Forelimb muscle (tissue), 1 donor: ENCODE measurements at regions not wholly inside any gene's neighbourhood (a gene's known extent, or its start where the extent isn't known, plus 50 kb on each side); places are given as distances from the start of the nearest gene placed in this dataset.
"Not testable (repeated sequence)": the region's sequence is repeated elsewhere in the genome, so short reads cannot be mapped to it uniquely, and the experiment has no call there.

Experiments used
- DNase-seq: peaks from one replicate; pipeline ENCODE4 v3.0.0-alpha.2; 2013; ENCODE audit warnings: low read depth

GRCh38 chr4:187125062-187125461 lies 401.4 kb upstream of the FAT1 start:
- no peak for DNase-seq

DNA sequence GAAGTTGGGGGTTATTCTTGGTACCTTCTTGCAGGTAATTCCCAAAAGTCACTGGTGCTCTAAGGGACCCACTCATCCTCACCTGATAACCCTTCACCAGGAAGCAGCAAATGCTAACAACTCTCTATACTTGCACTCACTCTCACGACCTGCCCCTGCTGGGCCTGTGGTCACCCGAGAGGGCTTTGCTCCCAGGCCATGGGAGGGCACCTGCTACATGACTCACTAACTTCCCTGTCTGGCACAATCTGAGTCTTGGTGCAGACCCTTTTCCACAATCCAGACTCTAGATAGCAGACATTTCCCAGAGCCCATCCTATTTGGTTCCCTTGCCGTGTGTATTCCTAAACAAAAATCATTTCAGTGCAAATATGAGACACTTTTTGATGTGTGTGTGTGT lies 403.8 kb upstream of the FAT1 start:
- no peak for DNase-seq

- DNase-seq = no peak
Observed at GRCh38 chr4:187128222-187128621, 404.6 kb upstream of the FAT1 start.

DNA sequence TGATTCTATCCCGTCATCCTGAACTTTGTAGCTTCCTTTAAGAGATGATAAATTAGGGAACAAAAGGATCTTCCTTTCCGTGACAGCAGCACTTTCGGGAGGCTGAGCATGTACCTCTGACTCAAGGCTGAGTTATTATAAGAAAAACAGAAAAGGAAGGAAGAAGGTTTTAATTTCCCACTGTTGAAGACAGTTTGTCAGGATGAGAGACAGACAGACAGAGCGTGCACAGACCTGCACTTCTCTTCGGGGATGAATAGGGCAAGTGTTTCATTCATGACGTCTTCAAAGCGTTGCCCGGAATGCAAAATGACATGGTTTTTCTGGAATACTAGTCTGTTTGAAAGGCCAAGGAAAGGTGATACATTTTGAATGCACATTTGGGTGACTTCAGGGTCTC lies 405.3 kb upstream of the FAT1 start:
- no peak for DNase-seq

DNA sequence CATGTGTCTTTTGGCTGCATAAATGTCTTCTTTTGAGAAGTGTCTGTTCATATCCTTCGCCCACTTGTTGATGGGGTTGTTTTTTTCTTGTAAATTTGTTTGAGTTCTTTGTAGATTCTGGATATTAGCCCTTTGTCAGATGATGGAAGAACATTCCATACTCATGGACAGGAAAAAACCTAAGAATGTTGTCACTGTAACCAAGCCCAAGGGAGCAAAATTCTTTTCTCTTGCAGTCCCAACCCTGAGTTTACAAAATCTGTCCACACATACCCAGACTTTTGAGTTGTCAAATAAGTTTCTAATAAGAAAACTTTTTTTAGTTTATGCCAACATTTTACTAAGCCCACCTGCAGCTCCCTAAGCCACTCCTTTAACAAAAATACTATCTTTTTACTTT lies 408.2 kb upstream of the FAT1 start:
- DNase-seq = not testable (repeated sequence)

DNA sequence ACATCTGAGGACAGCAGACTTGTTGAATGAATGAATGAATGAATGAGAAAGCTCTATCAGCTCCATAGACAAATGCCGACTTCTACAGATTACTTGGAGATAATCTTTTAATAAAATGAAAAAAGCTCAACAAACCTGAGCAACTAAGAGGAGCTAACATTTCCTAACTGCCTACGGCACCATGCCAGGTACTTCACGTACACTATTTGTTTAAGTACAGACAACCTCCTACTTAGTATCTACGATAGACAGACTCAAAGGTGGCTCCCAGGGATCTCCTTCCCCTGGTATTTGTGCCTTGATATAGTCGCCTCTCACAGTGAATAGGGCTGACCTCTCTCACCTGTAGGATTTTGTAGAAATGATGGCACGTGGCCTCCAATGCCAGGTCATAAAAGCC lies 412.2 kb upstream of the FAT1 start:
- DNase-seq = no peak

DNA sequence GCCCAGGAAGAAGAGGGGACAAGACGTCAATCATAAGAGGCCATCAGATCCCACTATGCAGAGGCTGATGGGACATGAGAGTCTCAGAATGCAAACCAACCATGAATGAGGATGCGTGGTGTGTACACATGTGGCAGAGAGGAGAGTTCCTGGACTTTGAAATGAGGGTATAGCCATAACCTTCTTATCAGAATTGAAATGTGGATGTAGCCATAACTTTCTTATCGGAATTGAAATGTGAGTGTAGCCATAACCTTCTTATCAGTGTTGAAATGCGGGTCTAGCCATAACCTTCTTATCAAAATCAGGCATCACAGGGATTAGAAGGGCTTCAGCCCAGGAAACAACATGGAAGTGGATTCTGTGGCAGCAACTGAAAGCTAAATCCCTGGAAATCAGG lies 415.5 kb upstream of the FAT1 start:
- DNase-seq = no peak

DNA sequence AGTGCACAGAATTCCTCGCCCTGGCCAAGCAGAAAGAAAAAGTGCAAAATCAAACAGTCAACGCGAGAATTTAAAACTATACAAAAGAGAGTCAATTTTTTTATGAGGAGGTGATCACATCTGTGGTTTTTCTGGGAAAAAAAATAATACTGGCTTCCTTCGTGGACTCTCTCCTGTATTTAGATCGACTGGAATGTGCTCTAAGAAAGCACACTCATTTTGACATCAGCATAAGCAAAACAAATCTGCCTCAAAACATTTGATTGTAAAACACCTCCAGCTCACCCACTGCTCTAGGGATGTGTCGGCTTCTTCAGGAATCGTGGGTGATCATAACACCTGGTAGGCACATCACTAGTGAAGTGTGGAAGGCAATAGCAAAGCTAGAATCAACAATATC lies 417.4 kb upstream of the FAT1 start:
- DNase-seq = no peak

DNA sequence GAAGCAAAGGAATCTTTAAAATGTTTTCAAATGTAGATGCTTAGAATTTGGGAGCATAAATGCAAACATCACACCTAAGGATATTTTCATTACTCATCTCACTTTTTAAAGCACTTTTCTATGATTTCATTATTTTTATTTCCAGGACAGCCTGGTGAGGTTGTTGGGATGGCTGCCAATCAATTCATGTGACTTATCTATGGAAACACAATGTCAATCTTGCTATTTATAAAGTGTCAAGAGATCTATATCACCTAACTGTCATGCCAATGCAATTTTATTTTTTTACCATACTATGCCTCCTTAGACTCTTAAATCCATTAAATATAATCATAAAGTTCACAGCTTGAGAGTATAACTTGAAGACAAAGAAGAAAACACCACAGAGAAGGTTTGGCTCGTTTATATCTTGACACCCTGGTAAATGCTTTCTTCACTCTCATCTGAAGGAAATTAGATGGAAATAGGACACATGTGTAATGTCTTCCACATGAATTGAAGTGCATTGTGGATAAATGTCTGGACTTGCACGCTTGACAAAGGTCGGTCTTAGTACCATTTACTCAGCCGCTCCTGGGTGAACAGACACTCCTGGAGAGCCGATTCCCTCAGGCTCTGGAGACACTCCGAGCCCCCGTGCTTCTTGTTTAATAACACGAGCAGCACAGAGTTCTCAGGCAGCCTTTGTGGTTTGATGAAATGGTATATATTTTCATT lies 425.7 kb upstream of the FAT1 start:
- DNase-seq = no peak

DNA sequence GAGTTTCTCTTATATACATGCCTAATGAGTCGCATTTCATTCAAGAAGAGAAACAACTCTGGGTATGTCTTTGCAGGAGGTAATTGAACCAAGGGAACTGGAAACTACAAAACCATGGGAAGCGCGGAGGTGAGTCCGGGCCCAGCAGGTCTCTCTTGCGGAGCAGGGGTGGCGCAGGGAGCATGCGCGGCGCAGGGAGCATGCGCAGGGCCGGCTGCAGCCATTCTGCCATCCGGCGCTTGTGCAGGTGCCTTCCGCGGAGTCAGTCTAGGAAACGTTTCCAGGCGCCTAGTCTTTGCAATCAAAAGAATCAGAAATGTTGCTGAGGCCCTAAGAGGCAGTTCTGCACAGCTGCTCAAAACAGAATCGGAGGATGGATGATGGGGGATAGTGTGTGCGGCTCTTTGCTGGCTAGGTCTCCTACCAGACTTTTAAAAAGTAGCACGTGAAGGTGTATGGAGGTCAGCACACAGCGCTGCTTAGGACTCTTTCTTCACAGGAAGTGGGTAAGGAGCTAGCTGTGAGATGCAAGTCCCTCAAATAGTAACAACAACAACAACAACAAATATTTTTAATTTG lies 433.8 kb upstream of the FAT1 start:
- no peak for DNase-seq

DNA sequence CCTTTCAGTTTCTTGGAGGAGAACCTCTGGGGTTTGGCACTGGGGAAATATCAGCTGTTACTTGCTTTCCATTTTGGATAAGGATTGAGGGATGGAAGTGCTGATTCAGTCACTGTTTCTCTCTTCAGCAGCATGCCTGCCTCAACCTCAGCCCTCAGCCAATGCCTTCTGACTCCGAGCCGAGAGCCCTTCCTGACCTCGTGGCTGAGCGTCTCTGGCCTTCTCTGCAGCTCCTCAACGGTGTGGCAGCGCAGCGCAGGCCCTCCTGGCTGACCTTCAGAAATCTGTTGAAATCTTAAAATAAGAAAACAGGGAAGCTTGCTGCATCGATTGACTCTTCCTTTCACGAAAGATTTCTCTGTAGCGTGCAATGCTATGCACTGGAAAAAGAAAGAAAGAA lies 434.3 kb upstream of the FAT1 start:
- DNase-seq = no peak

- DNase-seq = no peak
Observed at GRCh38 chr4:187160486-187160885, 436.8 kb upstream of the FAT1 start.

DNA sequence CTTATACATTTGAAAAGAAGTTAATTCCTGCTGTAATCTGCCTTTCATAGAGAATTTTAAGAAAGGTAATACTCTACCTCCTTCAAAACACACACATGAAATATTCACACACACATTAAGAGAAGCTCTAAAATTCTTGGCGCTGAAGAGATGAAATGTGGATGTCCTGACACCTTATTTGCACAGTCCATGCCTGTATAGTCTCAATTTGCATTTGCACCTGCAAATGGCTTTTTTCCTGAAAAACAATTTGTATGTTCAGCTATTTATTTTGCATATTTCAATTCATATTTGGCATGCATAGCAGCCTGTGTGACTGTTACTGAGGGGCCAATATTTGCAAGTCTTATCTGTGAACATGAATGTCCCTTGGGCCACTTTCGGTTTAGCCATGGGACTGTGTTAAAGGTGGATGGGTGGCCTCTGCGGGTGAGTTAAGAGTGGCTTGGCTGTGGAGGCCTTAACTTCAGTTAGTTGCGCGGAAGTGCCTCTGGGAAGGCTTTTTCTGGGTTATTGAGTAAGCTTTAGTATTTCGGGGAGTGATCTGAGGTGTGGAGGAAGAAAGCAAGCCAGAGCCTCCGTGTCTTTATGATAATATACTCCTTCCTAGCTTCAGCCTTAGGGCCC lies 443.3 kb upstream of the FAT1 start:
- no peak for DNase-seq

GRCh38 chr4:187171706-187172339 lies 448.2 kb upstream of the FAT1 start:
- DNase-seq = no peak

GRCh38 chr4:187172340-187172761 lies 448.7 kb upstream of the FAT1 start:
- DNase-seq = no peak

DNA sequence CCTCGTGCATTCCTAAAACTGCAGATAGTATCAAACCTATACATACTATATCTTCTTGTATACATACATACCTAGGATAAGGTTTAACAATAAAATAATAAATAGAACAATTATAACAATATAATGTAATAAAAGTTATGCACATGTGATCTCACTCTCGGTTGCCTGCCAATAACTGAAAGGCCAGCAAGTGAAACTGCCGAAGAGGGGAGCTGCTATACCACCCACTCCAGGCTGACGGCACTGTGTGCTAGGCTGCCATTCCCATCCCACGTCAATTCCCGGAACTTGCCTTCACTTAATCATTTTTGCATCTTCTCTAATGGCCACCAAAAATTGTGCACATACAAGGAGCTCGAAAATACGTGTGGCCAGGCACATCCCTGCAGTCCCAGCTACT lies 451.1 kb upstream of the FAT1 start:
- no peak for DNase-seq

- DNase-seq = no peak
Observed at GRCh38 chr4:187175197-187175596, 451.5 kb upstream of the FAT1 start.

- DNase-seq = no peak
Observed at GRCh38 chr4:187176261-187176910, 452.7 kb upstream of the FAT1 start.

DNA sequence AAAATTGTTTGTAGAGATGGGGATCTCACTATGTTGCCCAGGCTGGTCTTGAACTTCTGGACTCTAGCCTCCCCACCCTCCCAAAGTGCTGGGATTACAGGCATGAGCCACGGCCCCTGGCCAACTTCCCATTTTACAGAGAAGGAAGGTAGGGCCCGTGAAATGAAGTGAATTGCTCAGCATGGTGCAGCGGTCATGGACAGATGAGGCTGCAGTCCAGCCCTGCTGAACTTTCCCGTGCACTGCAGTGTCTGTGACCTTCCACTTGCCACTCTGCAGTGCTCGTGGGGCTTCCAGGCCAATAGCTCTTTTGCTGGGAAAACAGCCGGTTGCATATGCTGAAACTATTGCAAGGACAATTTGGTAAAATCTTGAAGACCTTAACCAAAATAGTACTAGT lies 454.4 kb upstream of the FAT1 start:
- DNase-seq = no peak

- no peak for DNase-seq
Observed at GRCh38 chr4:187178587-187178986, 454.9 kb upstream of the FAT1 start.

DNA sequence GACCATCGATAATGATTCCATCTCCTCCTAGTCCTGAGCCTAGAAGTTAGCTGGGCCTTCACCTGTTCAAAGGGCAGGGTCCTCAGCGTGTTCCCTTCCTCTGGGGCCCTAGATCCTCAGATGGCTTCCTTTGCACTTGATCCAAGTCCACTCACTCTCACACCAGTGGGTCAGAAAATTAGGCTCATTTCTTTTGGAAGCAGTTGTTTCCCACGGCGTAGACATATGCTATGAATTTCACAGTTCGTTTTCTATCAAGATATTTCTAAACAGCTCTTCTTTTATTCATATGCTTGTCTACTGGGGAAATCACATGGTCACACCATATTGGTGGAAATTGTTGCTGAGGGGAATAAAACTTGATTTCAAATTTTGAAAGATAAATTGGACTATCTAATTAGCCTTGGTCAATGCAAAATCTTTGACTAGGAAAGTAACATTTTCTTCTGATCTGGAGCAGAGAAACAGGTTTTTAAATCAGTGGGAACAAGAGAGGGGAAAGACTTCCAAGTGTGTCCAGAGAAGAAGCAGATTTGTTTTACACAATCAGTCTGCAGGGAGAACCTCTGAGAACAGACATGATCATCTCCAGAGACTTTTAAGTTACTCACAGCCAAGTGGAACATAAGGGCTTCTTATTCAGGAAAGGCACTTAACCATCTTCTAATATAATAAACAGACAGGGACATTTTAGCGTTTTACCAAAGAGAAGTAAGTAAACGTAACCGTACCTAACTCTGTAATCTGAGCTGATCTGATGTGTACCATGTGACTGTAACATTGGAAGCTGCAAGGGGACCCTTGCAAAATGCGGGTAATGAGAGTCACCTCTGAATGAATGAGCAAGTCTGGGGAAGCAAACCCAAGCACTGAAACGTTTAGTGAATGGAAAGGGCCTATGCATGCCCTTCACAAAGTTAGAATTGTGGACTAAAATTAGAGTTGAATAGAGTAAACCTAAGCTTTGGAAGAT lies 455.7 kb upstream of the FAT1 start:
- no peak for DNase-seq
